ENCODE measurements at regions not wholly inside any gene's neighbourhood (a gene's known extent, or its start where the extent isn't known, plus 50 kb on each side); places are given as distances from the start of the nearest gene placed in this dataset.
"Not testable (repeated sequence)": the region's sequence is repeated elsewhere in the genome, so short reads cannot be mapped to it uniquely, and the experiment has no call there.

DNA sequence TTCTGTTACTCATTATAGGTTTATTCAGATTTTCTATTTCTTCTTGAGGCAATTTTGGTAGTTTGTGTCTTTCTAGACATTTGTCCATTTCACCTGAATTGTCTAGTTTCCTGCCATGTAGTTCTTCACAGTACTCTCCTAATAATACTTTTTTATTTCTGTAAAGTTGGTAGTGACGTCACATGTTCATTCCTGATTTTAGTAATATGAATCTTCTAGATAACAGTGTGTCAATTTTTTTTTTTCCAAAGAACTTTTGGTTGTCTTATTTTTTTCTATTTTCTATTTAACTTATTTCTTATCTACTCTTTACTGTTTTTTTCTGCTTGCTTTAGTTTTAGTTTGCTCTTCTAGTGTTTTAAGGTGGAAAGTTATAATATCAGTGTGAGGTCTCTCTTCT is 197.3 kb upstream of the SHH start:
- no peak for DNase-seq (ENCODE audit: low spot score)

GRCh38 chr7:156006876-156007275 is 194.6 kb upstream of the SHH start:
- DNase-seq (ENCODE audit: low spot score), result not testable (repeated sequence)

DNA sequence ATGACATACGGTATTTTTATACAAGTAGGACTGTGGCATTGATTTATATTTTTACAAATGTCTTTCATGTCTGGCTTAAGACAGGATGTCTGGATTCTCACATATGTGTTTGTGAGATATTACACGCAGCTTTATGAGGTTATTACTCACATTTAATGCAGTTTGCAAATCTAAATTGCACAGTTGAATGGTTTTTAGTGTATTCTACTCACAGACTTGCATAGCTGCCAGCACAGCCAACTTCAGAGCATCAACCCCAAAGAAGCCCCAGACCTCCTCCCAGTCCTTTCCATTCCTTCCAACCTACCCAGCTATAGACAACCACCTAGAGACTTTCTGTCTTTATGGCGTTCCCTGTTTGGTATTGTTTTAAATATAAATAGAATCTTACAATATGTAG is 193.8 kb upstream of the SHH start:
- no peak for DNase-seq (ENCODE audit: low spot score)

GRCh38 chr7:156005202-156005691 is 193.0 kb upstream of the SHH start:
- no peak for DNase-seq (ENCODE audit: low spot score)

- DNase-seq (ENCODE audit: low spot score), result no peak
Observed at GRCh38 chr7:156004265-156005201, 192.3 kb upstream of the SHH start.

DNA sequence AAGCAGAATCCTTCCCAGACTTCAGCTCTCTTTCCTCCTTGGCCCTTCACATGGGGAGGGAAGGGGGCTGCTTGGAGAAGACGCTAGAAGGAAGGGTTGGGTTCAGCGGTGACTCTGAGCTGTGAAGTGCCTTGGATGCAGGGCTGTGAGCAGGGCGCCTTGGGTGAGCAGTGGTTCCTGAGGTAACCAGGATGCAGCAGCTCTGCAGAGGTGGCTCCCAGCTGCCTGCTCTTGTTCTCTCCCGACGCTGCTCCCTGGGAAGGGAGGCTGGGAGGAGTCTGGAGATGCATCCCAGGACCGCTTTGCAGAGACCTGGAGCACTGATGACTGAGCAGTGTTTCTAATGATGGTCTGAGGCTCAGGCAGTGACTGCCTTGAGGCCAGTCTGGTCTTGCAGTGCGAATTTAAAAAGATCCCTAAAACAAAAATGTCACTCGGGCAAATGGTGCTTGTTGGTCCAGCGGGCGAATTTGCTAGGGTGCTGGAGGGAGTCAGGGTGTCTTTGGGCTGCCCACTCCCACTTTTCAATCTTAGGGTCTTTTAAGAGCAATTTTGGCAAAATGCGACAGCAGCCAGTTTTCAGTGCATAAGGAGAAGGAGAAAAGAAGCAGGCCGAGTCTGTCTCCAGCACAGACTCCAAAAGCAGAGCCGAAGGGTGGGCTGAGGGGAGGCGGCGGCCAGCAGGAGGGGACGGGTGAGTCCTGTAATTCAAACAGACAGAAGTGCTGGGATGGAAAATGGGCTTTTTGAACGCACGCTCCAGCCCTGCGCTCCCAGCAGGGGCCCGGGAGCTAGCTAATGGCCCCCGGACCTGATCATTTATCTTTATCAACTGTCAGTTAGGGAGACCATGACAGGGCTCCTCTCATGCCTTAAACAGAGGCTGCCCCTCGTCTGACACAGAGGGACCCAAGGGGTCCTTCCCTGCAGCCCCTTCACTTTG is 191.2 kb upstream of the SHH start:
- no peak for DNase-seq (ENCODE audit: low spot score)

- no peak for DNase-seq (ENCODE audit: low spot score)
Observed at GRCh38 chr7:156002362-156003066, 190.3 kb upstream of the SHH start.

DNA sequence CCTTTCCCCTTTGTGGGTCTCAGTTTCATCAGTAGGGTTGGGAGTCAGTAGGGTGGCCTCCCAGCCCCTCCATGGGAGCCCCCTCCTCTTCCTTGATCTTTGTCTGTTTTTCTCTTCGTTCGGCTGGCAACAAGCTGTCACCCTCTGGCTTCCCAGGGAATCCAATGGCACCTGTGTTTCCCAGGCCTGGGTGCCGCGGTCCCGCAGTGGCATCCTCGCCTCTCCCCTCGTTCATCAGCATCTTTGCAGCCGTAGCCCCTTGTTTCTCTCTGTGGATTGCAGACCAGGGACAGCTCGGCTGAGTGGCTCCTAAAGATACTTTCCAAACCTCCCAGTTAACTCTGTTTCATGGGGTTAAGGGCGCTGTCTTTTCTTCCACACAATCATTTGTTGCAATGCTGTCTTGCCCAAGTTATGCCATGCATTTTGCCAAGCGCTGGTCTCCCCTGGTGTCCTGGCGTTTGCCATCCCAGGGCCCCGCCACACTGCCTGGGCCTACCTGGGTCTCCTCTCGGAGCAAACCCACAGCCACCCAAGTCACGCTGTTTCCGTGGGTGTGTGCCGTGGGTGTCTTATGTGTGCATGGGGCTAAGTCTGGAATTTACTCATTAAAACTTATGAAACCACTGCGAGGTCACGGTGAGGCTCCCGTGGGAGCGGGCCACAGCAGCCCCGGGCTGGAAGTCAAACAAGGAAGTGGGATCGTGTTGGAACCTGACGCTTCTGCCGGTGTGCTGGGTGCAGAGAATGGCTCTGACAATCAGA is 189.4 kb upstream of the SHH start:
- DNase-seq (ENCODE audit: low spot score), result no peak

DNA sequence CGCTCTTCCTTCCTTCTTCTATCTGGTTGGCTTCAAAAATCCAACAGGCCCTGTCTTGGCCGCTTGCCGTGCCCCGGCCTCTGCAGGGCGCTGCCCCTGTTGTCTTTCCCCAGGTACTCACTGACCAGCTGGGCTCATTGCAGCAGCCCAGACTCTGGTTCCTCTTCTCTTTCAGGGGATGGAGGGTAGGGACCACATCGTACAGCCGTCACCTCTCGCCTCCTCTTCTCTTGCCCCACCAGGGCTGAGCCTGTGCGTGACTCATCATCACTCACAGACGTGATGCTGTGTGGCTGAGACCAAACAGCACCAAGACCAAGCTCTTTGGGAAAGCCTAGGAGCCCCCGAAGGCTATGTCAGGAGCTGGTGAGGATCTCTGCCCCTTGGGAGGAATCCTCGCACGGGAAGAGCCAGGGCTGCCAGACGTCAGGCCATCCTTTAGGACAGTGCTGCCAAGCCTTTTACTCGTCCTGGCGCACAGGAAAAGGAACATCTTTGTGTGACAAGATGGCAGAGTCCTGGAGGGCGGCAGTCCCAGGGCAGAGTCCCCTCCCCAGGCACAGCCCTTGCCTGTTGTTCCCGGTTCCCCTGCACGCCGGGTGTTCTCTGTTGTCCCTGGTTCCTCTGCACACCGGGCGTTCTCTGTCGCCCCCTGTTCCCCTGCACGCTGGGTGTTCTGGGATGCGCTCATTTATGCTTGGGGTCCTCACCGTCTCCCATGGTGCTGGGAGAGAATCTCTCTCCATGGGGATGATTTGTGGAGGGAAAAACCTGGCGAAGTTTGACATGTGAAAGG is 188.5 kb upstream of the SHH start:
- DNase-seq (ENCODE audit: low spot score), result no peak

DNA sequence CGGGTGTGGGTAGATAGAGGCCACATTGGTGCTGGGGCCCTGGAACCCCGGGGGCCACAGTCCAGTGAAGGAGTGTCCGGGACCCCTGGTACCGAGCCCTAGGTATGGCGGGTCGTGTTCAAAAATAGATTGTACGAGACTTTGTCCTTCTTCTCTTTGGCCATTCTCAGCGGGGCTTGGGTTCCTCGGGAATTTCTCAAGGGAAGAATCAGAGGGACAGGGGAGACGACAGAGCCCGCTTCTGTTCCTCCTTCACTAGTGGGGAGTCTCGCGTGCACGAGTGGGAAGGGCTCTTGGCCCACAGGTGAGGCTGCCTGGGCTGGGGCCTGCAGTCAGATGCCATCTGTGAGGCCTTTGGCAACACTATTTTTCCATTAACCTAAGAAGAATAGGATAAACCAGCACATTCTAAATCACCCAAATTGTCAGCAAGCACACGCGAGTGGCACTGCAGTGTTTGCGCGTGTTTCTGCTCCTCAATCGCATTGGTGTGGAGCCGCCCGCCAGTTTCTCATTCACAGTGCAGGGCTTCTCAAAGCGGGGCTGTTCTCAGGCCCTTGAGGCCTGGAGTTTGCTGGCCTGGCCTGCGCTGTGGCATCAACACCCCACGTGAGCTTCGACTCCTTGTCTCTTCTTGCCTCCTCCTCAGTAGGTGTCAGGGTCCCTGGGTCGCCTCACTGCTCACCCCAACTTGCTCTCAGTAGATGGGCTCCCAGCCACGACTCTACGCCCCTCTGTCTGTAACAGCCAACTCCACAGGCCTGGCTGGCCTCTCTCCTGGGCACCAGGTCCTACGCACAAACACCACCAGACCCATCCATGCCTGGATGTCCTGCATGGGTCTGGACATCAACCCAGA is 187.6 kb upstream of the SHH start:
- no peak for DNase-seq (ENCODE audit: low spot score)

- DNase-seq (ENCODE audit: low spot score), result no peak
Observed at GRCh38 chr7:155998766-155999630, 186.7 kb upstream of the SHH start.

- peak; percentile 52 for DNase-seq (ENCODE audit: low spot score)
Observed at GRCh38 chr7:155998328-155998691, 186.0 kb upstream of the SHH start.

DNA sequence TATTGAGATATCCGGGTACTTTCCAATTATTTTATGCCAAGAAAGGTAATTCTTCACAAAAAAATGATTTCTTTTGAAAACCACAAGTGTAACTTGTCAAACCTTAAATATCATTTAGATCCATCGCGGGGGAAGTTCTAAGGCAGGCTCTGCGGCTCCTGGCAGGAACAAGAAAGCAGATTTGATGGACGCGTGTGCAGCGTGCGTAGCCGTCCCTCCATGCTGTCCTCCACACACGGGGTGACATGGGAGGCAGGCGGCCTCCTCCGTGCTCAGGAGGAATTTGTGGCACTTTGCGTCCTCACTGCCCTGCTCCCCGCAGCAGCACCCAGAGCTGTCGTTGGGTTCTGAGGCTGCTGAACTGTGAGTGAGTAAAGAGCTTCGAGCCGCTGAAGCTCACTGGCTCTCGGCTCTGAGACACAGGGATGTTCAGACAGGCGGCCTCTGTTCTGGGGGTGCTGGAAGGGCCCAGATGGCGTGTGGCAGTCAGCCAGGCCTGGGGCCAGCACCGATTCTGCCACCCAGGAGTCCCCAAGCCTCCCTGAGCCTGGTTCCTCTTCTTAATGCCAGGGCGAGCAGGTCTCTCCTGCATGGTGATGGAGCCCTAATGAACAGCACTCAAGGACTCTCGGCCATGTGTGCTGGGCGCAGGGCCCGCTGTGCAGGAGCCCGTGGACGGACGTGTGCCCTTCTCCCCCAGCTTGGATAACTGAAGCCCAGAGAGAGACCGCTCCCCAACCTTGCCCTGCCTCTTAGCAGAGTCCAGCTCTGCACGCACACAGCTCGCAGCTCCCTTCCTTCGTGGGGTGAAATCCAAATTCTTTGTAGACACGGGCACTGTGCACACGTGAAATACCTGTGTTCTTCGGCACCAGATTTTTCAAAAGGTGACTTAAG is 185.4 kb upstream of the SHH start:
- DNase-seq (ENCODE audit: low spot score), result no peak

GRCh38 chr7:155996718-155997280 is 184.5 kb upstream of the SHH start:
- DNase-seq (ENCODE audit: low spot score), result no peak

GRCh38 chr7:155995183-155995612 is 182.9 kb upstream of the SHH start:
- DNase-seq (ENCODE audit: low spot score), result no peak

GRCh38 chr7:155994279-155994811 is 182.1 kb upstream of the SHH start:
- no peak for DNase-seq (ENCODE audit: low spot score)

All from activated CD4-positive, alpha-beta T cell treated with anti-CD3 and anti-CD28 coated beads, Interleukin-2, Interleukin-4, amounts not matched to agents 100 ng/mL and 50 ng/mL, durations not matched to agents 16 hours and 8 hours (primary cell).